Astrocyte of the spinal cord (primary cell): ENCODE measurements at regions not wholly inside any gene's neighbourhood (a gene's known extent, or its start where the extent isn't known, plus 50 kb on each side); places are given as distances from the start of the nearest gene placed in this dataset.

Source experiments
- DNase-seq: peaks from one replicate; pipeline ENCODE4 v3.0.0; 2011; ENCODE audit warnings: low read depth, low spot score
- H3K4me3 ChIP-seq: 2 replicates; pipeline ENCODE4 v1.5.1; 2011; ENCODE audit warnings: low read depth, mild to moderate bottlenecking, low read length, moderate library complexity
- in situ Hi-C: cut with HindIII; loops from 2 replicates; pipeline ENCODE4 v1.10.0; 2017; ENCODE audit warnings: low sequenced_read_pairs
- TF ChIP-seq, protein P1 (sequence below): IDR thresholded peaks from 2 replicates; pipeline ENCODE4 v1.5.1; 2012; ENCODE audit warnings: low read depth, mild to moderate bottlenecking, low read length, inconsistent platforms

DNA sequence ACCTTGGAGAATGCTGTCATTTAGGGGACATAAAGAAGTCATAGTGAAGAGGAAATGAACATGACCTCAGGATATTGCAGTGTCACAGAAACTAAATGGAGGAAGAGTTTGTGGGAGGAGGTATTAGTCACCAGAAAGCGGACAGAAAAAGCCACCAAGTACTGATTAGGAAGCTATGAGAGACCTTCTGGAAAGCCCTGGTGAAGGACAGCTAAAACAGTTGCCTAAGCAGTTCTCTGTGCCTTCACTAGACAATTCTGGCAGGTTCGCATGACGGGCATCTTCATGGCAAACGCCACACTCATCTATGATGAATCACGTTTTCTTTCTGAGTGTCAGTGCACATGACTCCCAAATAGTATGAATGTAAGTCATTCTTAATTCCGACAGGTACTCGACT lies 325.8 kb downstream of the C11orf87 start:
- no peak for DNase-seq
- no peak overlapping the region for H3K4me3 ChIP-seq
- in situ Hi-C loops: no loop called here
- TF ChIP-seq, protein P1, sequence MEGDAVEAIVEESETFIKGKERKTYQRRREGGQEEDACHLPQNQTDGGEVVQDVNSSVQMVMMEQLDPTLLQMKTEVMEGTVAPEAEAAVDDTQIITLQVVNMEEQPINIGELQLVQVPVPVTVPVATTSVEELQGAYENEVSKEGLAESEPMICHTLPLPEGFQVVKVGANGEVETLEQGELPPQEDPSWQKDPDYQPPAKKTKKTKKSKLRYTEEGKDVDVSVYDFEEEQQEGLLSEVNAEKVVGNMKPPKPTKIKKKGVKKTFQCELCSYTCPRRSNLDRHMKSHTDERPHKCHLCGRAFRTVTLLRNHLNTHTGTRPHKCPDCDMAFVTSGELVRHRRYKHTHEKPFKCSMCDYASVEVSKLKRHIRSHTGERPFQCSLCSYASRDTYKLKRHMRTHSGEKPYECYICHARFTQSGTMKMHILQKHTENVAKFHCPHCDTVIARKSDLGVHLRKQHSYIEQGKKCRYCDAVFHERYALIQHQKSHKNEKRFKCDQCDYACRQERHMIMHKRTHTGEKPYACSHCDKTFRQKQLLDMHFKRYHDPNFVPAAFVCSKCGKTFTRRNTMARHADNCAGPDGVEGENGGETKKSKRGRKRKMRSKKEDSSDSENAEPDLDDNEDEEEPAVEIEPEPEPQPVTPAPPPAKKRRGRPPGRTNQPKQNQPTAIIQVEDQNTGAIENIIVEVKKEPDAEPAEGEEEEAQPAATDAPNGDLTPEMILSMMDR: no peak

DNA sequence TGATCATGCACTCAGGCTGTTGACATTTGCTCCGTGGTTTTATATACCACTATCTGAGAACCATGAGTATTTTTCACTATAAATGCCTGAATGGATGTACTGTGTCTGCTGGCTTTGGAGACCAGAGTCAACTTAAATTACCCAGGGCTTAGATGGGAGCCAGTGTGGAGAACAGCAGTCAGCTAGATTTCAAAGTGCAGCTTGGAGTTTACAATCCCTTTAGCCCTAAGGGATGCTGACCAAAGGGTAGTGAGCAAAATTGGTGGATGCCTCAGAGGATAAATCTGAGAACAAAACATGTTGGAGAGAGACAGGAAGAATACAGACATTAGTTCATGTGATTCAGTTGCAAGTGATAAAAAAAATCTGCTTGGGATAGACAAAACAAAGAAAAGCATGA lies 327.5 kb downstream of the C11orf87 start:
- no peak overlapping the region for H3K4me3 ChIP-seq
- in situ Hi-C loops: no loop called here
- TF ChIP-seq, protein P1: no peak
- no peak for DNase-seq

DNA sequence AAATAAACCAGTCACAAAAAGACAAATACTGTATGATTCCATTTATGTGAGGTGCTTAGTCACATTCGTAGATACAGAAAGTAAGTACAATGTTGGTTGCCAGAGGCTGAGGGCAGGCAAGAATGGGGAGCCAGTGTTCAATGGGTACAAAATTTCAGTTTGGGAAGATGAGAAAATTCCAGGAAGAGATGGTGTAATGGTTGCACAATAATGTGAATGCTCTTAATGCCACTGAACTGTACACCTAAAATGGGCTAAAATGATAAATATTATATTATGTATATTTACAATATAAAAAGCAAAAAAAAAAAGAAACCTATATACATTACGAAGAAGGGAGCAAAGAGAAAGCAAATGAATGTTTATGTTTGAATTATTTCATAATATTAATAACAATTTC lies 329.0 kb downstream of the C11orf87 start:
- DNase-seq: no peak
- H3K4me3 ChIP-seq: no peak overlapping the region
- TF ChIP-seq, protein P1: no peak
- in situ Hi-C loops: no loop called here

DNA sequence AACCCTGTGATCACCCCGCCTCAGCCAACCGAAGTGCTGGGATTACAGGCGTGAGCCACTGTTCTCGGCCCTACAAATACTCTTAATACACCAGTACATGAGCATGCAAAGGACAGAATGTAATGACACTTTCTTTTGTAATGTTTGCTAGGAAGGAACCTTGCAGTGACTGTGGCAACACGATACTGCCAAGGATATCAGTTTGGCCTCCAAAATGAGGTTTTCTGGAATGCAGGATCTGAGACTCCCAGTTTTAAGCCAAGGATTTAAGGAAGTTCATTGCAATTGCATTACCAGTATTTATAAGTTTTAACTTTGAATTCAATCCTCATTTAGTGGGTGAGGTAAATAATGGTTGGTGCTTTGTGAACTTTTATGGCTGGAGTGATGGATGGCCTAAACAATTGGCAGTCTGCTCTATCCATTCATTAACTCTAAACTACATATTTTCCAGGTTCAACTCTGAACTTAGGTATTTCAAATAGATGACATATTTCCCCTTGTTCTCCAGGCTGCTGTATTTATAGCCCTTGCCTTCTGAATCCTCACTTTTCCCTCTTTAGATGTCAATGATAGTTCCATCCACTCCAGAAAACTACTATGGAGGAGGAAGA lies 330.3 kb downstream of the C11orf87 start:
- in situ Hi-C loops: no loop called here
- TF ChIP-seq, protein P1: no peak

DNA sequence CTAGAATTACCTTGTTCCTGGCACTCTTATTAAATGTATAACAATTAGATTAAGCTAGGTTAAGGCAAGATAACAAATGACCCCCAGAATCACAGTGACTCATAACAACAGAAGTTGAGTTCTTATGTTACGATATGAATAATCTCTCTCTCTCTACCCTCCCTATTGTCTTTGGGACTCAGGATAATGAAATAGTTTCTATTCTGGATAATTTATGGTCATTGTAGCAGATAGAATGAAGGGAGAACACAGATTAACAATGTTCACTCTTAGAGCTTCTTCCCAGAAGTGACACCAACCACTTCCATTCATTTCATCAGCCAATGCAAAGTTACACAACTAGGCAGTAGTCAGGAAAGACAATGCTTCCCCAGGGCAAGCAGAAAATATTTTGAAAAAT lies 334.5 kb downstream of the C11orf87 start:
- in situ Hi-C loops: no loop called here
- no peak for DNase-seq
- no peak overlapping the region for H3K4me3 ChIP-seq
- TF ChIP-seq, protein P1: no peak

More for the DNA sequence above, 330.3 kb downstream of the C11orf87 start:
- DNase-seq: no peak
- H3K4me3 ChIP-seq: no peak overlapping the region

DNA sequence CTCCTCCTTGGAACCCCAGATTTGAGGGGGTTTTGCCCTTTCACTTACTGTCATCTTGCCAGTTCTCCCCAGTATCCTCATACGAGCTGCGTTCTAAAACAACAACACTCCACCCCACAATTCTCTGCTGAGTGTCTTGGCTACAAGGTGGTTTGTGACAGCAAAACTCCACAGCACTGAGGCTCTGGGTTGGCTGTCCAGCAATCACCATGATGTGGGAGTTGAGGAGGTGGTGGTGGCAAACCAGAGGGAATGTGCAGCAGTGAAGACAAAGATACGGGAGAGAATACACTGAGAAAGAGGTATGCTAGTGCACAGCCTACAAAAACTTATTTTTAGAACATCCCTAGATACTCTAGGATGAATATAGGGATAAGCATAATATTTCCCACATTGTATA lies 335.0 kb downstream of the C11orf87 start:
- H3K4me3 ChIP-seq: no peak overlapping the region
- in situ Hi-C loops: no loop called here
- DNase-seq: no peak
- TF ChIP-seq, protein P1: no peak
